A549 (cell line): ENCODE measurements at regions not wholly inside any gene's neighbourhood (a gene's known extent, or its start where the extent isn't known, plus 50 kb on each side); places are given as distances from the start of the nearest gene placed in this dataset.
A peak's percentile ranks its signal among the peaks of the same experiment; 100 is the strongest.

ENCODE experiments used
- ATAC-seq, 2 experiments: fragments of 200-7000 bp in 1 of 2; fragments of >200 bp in 1 of 2; cut with Nextera tagmentation in 1 of 2; cut with Tn5 transposase in 1 of 2; 3 replicates each; pipeline versions ENCODE4 v1.8.0 to v1.9.1; 2018 to 2020; ENCODE audit warnings: mild to moderate bottlenecking in 1 of 2, moderate library complexity in 1 of 2
- CTCF ChIA-PET: fragments of 300-600 bp; sonication (Branson Sonifier 250); formaldehyde crosslinking; extraction: SDS; loops from one replicate; lab custom pipeline; 2021; ENCODE audit warnings: antibody characterized with exemption, inconsistent platforms; lab: Yijun Ruan, JAX
- POLR2A ChIA-PET: fragments of 350-600 bp; formaldehyde crosslinking; extraction: SDS; loops from one replicate; lab custom pipeline; 2021; ENCODE audit warnings: antibody characterized with exemption, inconsistent platforms; lab: Yijun Ruan, JAX
- DNase-seq, 2 experiments: peaks; one replicate each; pipeline versions ENCODE4 v3.0.0 to v3.0.0-alpha.2; 2011 to 2016; ENCODE audit warnings: low read depth in 1 of 2, low spot score in 1 of 2
- FAIRE-seq: peaks from 2 replicates; lab custom pipeline; 2011; peaks lifted over from hg19 to GRCh38; lab: Jason Lieb, UNC
- H3K27ac ChIP-seq, 2 experiments: fragments of >200 bp; sonication (Bioruptor Twin); formaldehyde crosslinking; 3 replicates each; pipeline ENCODE4 v1.5.1; 2016 to 2017
- H3K4me1 ChIP-seq: fragments of >200 bp; sonication (Bioruptor Twin); formaldehyde crosslinking; 3 replicates; pipeline ENCODE4 v1.6.1; 2016
- H3K4me2 ChIP-seq: fragments of >200 bp; sonication (Bioruptor Twin); formaldehyde crosslinking; 3 replicates; pipeline ENCODE4 v1.6.1; 2016
- H3K4me3 ChIP-seq: fragments of >200 bp; sonication (Bioruptor Twin); formaldehyde crosslinking; 3 replicates; pipeline ENCODE4 v1.5.1; 2016
- H3K9me3 ChIP-seq: fragments of >200 bp; sonication (Bioruptor Twin); formaldehyde crosslinking; 3 replicates; pipeline ENCODE4 v1.6.1; 2016
- BHLHE40 ChIP-seq: IDR thresholded peaks from 2 replicates; pipeline ENCODE4 v1.6.1; 2012; ENCODE audit warnings: low read depth, low read length, inconsistent platforms
- CBX2 ChIP-seq: fragments of 200-600 bp; sonication (generic); IDR thresholded peaks from 2 replicates; pipeline ENCODE4 v1.6.1; 2016; ENCODE audit warnings: low read depth, mild to moderate bottlenecking, borderline replicate concordance
- CBX8 ChIP-seq: fragments of 200-600 bp; sonication (generic); IDR thresholded peaks from 2 replicates; pipeline ENCODE4 v1.6.1; 2016
- CHD2 ChIP-seq: fragments of 150-350 bp; IDR thresholded peaks from 2 replicates; pipeline ENCODE4 v1.6.1; 2014; ENCODE audit warnings: low read length; ENCODE audit not compliant: partially characterized antibody
- CHD4 ChIP-seq: fragments of 200-600 bp; sonication (generic); IDR thresholded peaks from 2 replicates; pipeline ENCODE4 v1.6.1; 2016; ENCODE audit warnings: antibody characterized with exemption, mild to moderate bottlenecking, borderline replicate concordance
- EP300 ChIP-seq, 2 experiments: fragments of >200 bp; sonication (Bioruptor Twin); formaldehyde crosslinking; IDR thresholded peaks; 2 replicates in 1 of 2; 3 replicates in 1 of 2; pipeline ENCODE4 v1.6.1; 2016 to 2017
- FOSB ChIP-seq: fragments of 250-450 bp; sonication (Bioruptor Pico); IDR thresholded peaks from 2 replicates; pipeline ENCODE4 v1.5.0; 2020; ENCODE audit warnings: mild to moderate bottlenecking, moderate library complexity
- HEYL ChIP-seq: fragments of 250-450 bp; sonication (Bioruptor Pico); IDR thresholded peaks from 2 replicates; pipeline ENCODE4 v1.8.0; 2021; ENCODE audit warnings: mild to moderate bottlenecking, moderate library complexity
- HOXB5 ChIP-seq: fragments of 250-450 bp; sonication (Bioruptor Pico); IDR thresholded peaks from 2 replicates; pipeline ENCODE4 v1.5.0; 2020; ENCODE audit warnings: mild to moderate bottlenecking, moderate library complexity
- JUN ChIP-seq, 2 experiments: fragments of >200 bp; sonication (Bioruptor Twin); formaldehyde crosslinking; IDR thresholded peaks; 2 replicates in 1 of 2; 3 replicates in 1 of 2; pipeline ENCODE4 v1.6.1; 2016 to 2017
- KDM5A ChIP-seq: fragments of 200-600 bp; sonication (generic); IDR thresholded peaks from 2 replicates; pipeline ENCODE4 v1.6.1; 2016; ENCODE audit warnings: antibody characterized with exemption, mild to moderate bottlenecking
- MAFK ChIP-seq: fragments of 450-650 bp; IDR thresholded peaks from 2 replicates; pipeline ENCODE4 v1.6.1; 2014; ENCODE audit not compliant: partially characterized antibody
- MAZ ChIP-seq: fragments of 150-350 bp; IDR thresholded peaks from 2 replicates; pipeline ENCODE4 v1.6.1; 2014; ENCODE audit warnings: antibody characterized with exemption, low read depth, low read length, borderline replicate concordance
- MYC ChIP-seq: IDR thresholded peaks from 2 replicates; pipeline ENCODE4 v1.6.1; 2012; ENCODE audit warnings: mild to moderate bottlenecking, inconsistent platforms, low read length, improper control_type of control experiment, borderline replicate concordance
- NFE2L2 ChIP-seq: fragments of 150-350 bp; conservative IDR thresholded peaks from 2 replicates; pipeline ENCODE4 v1.6.1; 2014; ENCODE audit warnings: low read length
- PHF8 ChIP-seq: fragments of 200-600 bp; sonication (generic); IDR thresholded peaks from 2 replicates; pipeline ENCODE4 v1.6.1; 2016; ENCODE audit warnings: low read depth, mild to moderate bottlenecking, antibody characterized with exemption, moderate library complexity, borderline replicate concordance
- POLR2A ChIP-seq: IDR thresholded peaks from 2 replicates; pipeline ENCODE4 v1.6.1; 2012; ENCODE audit warnings: mild to moderate bottlenecking, low read length
- RAD21 ChIP-seq, 2 experiments: fragments of >200 bp in 1 of 2; sonication (Bioruptor Twin) in 1 of 2; formaldehyde crosslinking in 1 of 2; IDR thresholded peaks in 1 of 2; conservative IDR thresholded peaks in 1 of 2; 2 replicates in 1 of 2; 3 replicates in 1 of 2; pipeline ENCODE4 v1.6.1; 2012 to 2018; ENCODE audit warnings: inconsistent platforms in 1 of 2
- RCOR1 ChIP-seq: fragments of 150-350 bp; IDR thresholded peaks from 2 replicates; pipeline ENCODE4 v1.6.1; 2014; ENCODE audit warnings: antibody characterized with exemption, low read length, low read depth
- TFCP2L1 ChIP-seq: fragments of 250-450 bp; sonication (Bioruptor Pico); IDR thresholded peaks from 2 replicates; pipeline ENCODE4 v1.5.0; 2021; ENCODE audit warnings: mild to moderate bottlenecking
- TP53 ChIP-seq: fragments of 250-450 bp; sonication (Bioruptor Pico); IDR thresholded peaks from 2 replicates; pipeline ENCODE4 v1.5.0; 2021; ENCODE audit warnings: mild to moderate bottlenecking, moderate library complexity
- ZC3H11A ChIP-seq: fragments of 450-650 bp; IDR thresholded peaks from 2 replicates; pipeline ENCODE4 v1.6.1; 2014; ENCODE audit warnings: antibody characterized with exemption, mild to moderate bottlenecking
- ZFP36 ChIP-seq: fragments of 450-650 bp; IDR thresholded peaks from 2 replicates; pipeline ENCODE4 v1.6.1; 2014; ENCODE audit warnings: borderline replicate concordance; ENCODE audit not compliant: partially characterized antibody
- ZNF302 ChIP-seq: fragments of 250-450 bp; sonication (Bioruptor Pico); IDR thresholded peaks from 2 replicates; pipeline ENCODE4 v1.9.0; 2021; ENCODE audit warnings: inconsistent platforms, mild to moderate bottlenecking, moderate library complexity
- ZSCAN20 ChIP-seq: fragments of 250-450 bp; sonication (Bioruptor Pico); IDR thresholded peaks from 2 replicates; pipeline ENCODE4 v1.8.0; 2022; ENCODE audit warnings: mild to moderate bottlenecking, moderate library complexity
- WGBS: methylation state at CpG from one replicate; pipeline ENCODE4 v1.1.6; 2017; ENCODE audit errors: missing lambda C conversion rate; 5-methylcytosine and 5-hydroxymethylcytosine counted together
- TF ChIP-seq, protein P1 (sequence below): fragments of 250-450 bp; sonication (Bioruptor Pico); IDR thresholded peaks from 2 replicates; pipeline ENCODE4 v1.5.0; 2020; ENCODE audit warnings: low read depth, mild to moderate bottlenecking, moderate library complexity
- TF ChIP-seq, protein P2 (sequence below): IDR thresholded peaks from 2 replicates; pipeline ENCODE4 v1.6.1; 2012
- TF ChIP-seq, protein P3 (sequence below): IDR thresholded peaks from 2 replicates; pipeline ENCODE4 v1.6.1; 2012; ENCODE audit warnings: low read depth, borderline replicate concordance

DNA sequence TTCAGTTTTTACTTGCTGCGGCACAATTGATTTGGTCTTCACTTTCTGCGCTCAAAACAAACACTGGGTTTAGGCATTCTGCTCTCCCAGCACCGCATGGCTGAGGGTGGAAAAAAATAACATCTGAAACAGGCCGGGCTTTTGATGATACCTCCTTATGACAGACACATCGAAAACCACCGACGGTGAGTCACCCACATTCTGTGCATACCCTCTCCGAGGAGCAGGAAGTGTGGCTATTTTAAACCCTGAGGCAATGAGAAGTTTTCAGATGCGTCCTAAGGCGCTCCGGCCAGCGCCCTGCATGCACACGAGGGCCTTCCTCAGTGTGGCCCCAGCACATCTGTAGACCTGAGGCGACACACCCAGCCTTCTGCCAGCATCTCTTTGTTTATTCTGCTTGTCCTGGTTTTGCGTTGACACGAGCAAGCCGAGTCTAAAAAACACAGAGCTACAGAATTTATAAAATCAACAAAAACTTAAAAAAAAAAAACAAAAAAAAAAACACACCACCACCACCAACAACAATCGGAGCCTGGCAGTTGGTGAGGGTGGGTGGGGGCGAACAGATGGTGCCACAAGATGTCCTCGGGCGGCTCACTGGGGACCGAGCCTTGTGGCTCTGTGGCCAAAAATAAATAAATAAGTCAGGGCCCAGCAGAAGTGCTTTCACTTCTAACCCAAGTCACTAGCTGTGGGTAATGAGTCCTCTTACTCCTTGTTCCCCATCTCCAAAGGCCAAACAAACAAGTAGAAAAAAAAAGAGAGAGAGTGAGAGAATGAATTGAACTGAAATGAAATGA lies 162.6 kb upstream of the IRF2BP2 start (continued):
- TF ChIP-seq RAD21 (conservative IDR thresholded peaks at IDR 0.05 in 1 of 2, IDR thresholded peaks at IDR 0.05 in 1 of 2) (peak; percentile 36 to 79), HOXB5 (peak; percentile 84), POLR2A (no peak), JUN (IDR thresholded peaks at IDR 0.05) (peak; percentile 93 to 95; a peak in 4 of 5 replicates), HEYL (no peak), KDM5A (no peak), ZC3H11A (no peak), FOSB (0 out of 2 replicates have a peak, but pooled peaks have one; percentile 34), RCOR1 (0 out of 2 replicates have a peak, but pooled peaks have one; percentile 19), CBX2 (no peak), CHD2 (no peak), BHLHE40 (no peak), MAZ (no peak), CHD4 (no peak)
- TF ChIP-seq, protein P1, sequence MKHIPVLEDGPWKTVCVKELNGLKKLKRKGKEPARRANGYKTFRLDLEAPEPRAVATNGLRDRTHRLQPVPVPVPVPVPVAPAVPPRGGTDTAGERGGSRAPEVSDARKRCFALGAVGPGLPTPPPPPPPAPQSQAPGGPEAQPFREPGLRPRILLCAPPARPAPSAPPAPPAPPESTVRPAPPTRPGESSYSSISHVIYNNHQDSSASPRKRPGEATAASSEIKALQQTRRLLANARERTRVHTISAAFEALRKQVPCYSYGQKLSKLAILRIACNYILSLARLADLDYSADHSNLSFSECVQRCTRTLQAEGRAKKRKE, result peak; percentile 91
- TF ChIP-seq, protein P2, sequence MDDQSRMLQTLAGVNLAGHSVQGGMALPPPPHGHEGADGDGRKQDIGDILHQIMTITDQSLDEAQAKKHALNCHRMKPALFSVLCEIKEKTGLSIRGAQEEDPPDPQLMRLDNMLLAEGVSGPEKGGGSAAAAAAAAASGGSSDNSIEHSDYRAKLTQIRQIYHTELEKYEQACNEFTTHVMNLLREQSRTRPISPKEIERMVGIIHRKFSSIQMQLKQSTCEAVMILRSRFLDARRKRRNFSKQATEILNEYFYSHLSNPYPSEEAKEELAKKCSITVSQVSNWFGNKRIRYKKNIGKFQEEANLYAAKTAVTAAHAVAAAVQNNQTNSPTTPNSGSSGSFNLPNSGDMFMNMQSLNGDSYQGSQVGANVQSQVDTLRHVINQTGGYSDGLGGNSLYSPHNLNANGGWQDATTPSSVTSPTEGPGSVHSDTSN, result 0 out of 2 replicates have a peak, but pooled peaks have one; percentile 26

DNA sequence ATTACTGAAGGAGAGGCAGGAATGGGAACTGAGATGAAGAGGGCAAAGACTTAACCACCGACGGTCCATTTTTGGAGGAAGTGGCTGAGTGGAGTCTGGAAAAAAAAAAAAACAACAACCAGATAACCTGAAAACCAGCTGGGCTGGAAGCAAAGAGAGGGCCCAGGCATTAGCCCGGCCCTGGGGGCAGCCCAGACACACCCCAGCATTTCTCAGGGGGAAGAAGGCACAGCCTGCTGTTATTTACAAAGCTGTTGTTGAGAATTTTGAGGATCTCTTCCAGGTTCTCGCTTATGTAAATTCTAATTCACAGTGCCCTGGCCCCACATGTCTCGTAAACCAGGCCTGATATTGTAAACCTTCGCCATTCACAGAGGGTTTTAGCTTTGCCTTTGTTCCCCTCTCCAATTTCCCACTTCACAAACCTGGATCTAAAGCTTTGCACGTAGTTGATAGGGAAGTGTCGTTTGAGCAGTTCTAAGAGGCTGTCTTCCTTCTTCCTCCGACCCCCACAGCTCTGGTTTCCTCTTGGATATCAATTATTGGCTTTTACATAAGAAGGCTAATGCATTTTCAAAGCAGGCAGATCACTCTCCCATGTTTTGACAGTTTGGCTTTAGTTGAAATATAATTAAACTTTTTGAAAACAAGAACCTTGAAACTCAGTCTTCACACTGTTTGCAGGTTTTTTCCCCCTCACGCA lies 161.8 kb upstream of the IRF2BP2 start:
- no peak overlapping the region for H3K4me3 ChIP-seq
- CTCF ChIA-PET, result interaction anchor here (0.6 to 1.4 kb wide), 4 partner anchors 13 to 285 kb away, joined by 3 to 4 read pairs (median 3); no protein-coding TSS in a partner anchor

More for the DNA sequence above, 161.8 kb upstream of the IRF2BP2 start:
- TF ChIP-seq TFCP2L1 (CRISPR knock-in tag) (no peak), EP300 (IDR thresholded peaks at IDR 0.05) (no peak), ZC3H11A (no peak), CBX8 (no peak), MYC (no peak), ZFP36 (no peak), MAFK (no peak), ZSCAN20 (CRISPR knock-in tag) (no peak), ZNF302 (CRISPR knock-in tag) (no peak), NFE2L2 (no peak), MAZ (no peak), PHF8 (no peak), TP53 (no peak)
- TF ChIP-seq, protein P3, sequence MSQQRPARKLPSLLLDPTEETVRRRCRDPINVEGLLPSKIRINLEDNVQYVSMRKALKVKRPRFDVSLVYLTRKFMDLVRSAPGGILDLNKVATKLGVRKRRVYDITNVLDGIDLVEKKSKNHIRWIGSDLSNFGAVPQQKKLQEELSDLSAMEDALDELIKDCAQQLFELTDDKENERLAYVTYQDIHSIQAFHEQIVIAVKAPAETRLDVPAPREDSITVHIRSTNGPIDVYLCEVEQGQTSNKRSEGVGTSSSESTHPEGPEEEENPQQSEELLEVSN, result no peak
- DNase-seq, result no peak
- Histone ChIP-seq H3K9me3 (peaks cover 10% of the 10 kb centered on the region; the same call in 2 of the 3 replicates), H3K27ac (peak overlapping the region; percentile 82 to 95), H3K4me1 (peaks cover 18% of the 10 kb centered on the region), H3K4me2 (peak overlapping the region; percentile 72)
- ATAC-seq, result peak; percentile 10 to 22; a peak in 4 of 6 replicates
- FAIRE-seq, result no peak
- 69% methylated on average over 10 of the region's 10 CpGs for WGBS
- POLR2A ChIA-PET, result interaction anchor here (0.6 to 2.5 kb wide), 4 partner anchors 47 to 187 kb away, joined by 3 to 18 read pairs (median 9); partner anchors contain the start of gene IRF2BP2
